ENCODE measurements at regions not wholly inside any gene's neighbourhood (a gene's known extent, or its start where the extent isn't known, plus 50 kb on each side); places are given as distances from the start of the nearest gene placed in this dataset.

DNA sequence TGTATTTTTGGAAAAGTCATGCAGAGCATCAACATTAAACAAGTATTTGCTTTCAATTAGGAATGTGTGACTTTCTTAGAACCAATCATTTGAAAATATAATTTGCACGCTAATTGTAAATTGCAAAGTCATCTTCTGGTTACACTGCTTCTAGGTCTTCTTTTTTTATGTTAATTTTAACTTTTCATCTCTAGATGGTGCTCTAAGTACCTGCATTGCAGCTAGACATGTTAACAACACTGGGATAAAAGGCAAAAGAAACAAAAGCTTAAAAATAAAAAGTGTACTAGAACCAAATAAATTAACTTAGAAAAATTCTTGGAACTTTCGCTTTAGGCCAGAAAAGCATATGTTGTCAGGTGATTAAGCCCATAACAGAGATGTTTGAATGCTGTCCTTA is 2758.2 kb downstream of the PCDH9 start:
- Histone ChIP-seq H4K20me1 (replicated peaks; ENCODE audit: control insufficient read depth, extremely low read depth, insufficient read depth, low read length) (no peaks in the 10 kb centered on the region), H3K9ac (replicated peaks; ENCODE audit: extremely low read depth, insufficient read depth, low read length) (no peak overlapping the region), H3K9me3 (replicated peaks; ENCODE audit: control insufficient read depth, insufficient read depth, low read length) (no peaks in the 10 kb centered on the region), H3K9me1 (replicated peaks; ENCODE audit: control insufficient read depth, extremely low read depth, insufficient read depth, low read length) (no peaks in the 10 kb centered on the region), H3K27me3 (ENCODE audit: control insufficient read depth in 2 of 2, insufficient read depth in 2 of 2, low read length in 2 of 2) (no peaks in the 10 kb centered on the region), H3K27ac (ENCODE audit: insufficient read depth, low read depth, low read length) (no peak overlapping the region), H2AFZ (ENCODE audit: low read depth, low read length) (no peak overlapping the region), H3K79me2 (ENCODE audit: control insufficient read depth, insufficient read depth, low read length) (no peaks in the 10 kb centered on the region), H3K4me1 (ENCODE audit: control insufficient read depth, extremely low read depth, insufficient read depth, low read length) (no peaks in the 10 kb centered on the region), H3K4me2 (ENCODE audit: insufficient read depth, low read length) (no peak overlapping the region), H3K36me3 (ENCODE audit: control insufficient read depth in 2 of 2, extremely low read depth in 1 of 2, insufficient read depth in 2 of 2, low read length in 2 of 2) (no peaks in the 10 kb centered on the region), H3K4me3 (replicated peaks in 1 of 3; ENCODE audit: insufficient read depth in 1 of 3, low read depth in 1 of 3, low read length in 3 of 3) (no peak overlapping the region)
- DNase-seq (ENCODE audit: low read depth, low spot score) (peak; percentile 66), FAIRE-seq (peak; percentile 62)
- BruUV-seq (replicated peaks) = no TSS peak
- dilution Hi-C loops (cut with MboI; ENCODE audit: extremely low pct_ligation_motif_present, low sequenced_read_pairs) = no loop called here
- intact Hi-C loops (cut with micrococcal nuclease) = loop anchor here (1.0 to 10.0 kb wide), 5 partner anchors 250 to 1166 kb away; no protein-coding TSS in a partner anchor
- ChIA-PET CTCF (interaction anchor here (0.6 to 2.1 kb wide), 43 partner anchors 7 to 1185 kb away, joined by 3 to 83 read pairs (median 4); no protein-coding TSS in a partner anchor), POLR2A (no interaction called here)
- TF ChIP-seq, protein P1, sequence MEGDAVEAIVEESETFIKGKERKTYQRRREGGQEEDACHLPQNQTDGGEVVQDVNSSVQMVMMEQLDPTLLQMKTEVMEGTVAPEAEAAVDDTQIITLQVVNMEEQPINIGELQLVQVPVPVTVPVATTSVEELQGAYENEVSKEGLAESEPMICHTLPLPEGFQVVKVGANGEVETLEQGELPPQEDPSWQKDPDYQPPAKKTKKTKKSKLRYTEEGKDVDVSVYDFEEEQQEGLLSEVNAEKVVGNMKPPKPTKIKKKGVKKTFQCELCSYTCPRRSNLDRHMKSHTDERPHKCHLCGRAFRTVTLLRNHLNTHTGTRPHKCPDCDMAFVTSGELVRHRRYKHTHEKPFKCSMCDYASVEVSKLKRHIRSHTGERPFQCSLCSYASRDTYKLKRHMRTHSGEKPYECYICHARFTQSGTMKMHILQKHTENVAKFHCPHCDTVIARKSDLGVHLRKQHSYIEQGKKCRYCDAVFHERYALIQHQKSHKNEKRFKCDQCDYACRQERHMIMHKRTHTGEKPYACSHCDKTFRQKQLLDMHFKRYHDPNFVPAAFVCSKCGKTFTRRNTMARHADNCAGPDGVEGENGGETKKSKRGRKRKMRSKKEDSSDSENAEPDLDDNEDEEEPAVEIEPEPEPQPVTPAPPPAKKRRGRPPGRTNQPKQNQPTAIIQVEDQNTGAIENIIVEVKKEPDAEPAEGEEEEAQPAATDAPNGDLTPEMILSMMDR (IDR thresholded peaks at IDR 0.05; ENCODE audit: extremely low read depth in 1 of 2, insufficient read depth in 1 of 2, low read depth in 1 of 2, low read length in 2 of 2) = peak in 1 of 2 donors; percentile 22
- TF ChIP-seq, protein P2, sequence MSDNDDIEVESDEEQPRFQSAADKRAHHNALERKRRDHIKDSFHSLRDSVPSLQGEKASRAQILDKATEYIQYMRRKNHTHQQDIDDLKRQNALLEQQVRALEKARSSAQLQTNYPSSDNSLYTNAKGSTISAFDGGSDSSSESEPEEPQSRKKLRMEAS (IDR thresholded peaks at IDR 0.05; ENCODE audit: insufficient read depth, insufficient read length) = no peak
- TF ChIP-seq POLR2AphosphoS5 (IDR thresholded peaks at IDR 0.05; ENCODE audit: insufficient read depth, low read depth, low read length) (no peak), FOS (IDR thresholded peaks at IDR 0.05; ENCODE audit: borderline replicate concordance, insufficient read depth, low read length) (no peak), GATA2 (IDR thresholded peaks at IDR 0.05; ENCODE audit: insufficient read depth, insufficient read length, low read depth, low read length) (no peak), JUN (IDR thresholded peaks at IDR 0.05; ENCODE audit: borderline replicate concordance, insufficient read depth, insufficient read length, low read depth) (no peak), EZH2 (IDR thresholded peaks at IDR 0.05; ENCODE audit: borderline replicate concordance, low read depth, low read length, severe bottlenecking) (no peak), MYC (IDR thresholded peaks at IDR 0.05; ENCODE audit: low read depth, low read length) (no peak)

Measured in endothelial cell of umbilical vein (primary cell).